OCI-LY7 (cell line): ENCODE measurements at regions not wholly inside any gene's neighbourhood (a gene's known extent, or its start where the extent isn't known, plus 50 kb on each side); places are given as distances from the start of the nearest gene placed in this dataset.

ENCODE experiments used
- BruUV-seq: library from RNA; stranded (reverse); fragments of 400-500 nt; replicated peaks from 2 replicates; lab custom pipeline; 2021; lab: Mats Ljungman, UMichigan
- CTCF ChIA-PET: fragments of 300-600 bp; sonication (Branson Sonifier 250); formaldehyde crosslinking; loops from one replicate; lab custom pipeline; 2022; ENCODE audit warnings: antibody characterized with exemption; ENCODE audit not compliant: unreplicated experiment; lab: Charles Lee
- POLR2A ChIA-PET: fragments of 300-600 bp; sonication (Branson Sonifier 250); formaldehyde crosslinking; loops from one replicate; lab custom pipeline; 2022; ENCODE audit warnings: antibody characterized with exemption; lab: Charles Lee
- DNase-seq: peaks from one replicate; pipeline ENCODE4 v3.0.0-alpha.2; 2015; ENCODE audit warnings: low spot score
- H2AFZ ChIP-seq: fragments of 200-600 bp; sonication (generic), shearing (Covaris generic); 2 replicates; pipeline ENCODE4 v1.6.1; 2014; ENCODE audit warnings: mild to moderate bottlenecking, antibody characterized with exemption, low read length, moderate library complexity
- H3K27ac ChIP-seq: fragments of 200-600 bp; sonication (generic); 2 replicates; pipeline ENCODE4 v1.5.1; 2014; ENCODE audit warnings: mixed run types, low read depth, mild to moderate bottlenecking, moderate library complexity, low read length, inconsistent platforms; ENCODE audit not compliant: poor library complexity, severe bottlenecking
- H3K36me3 ChIP-seq: fragments of 200-600 bp; sonication (generic); 2 replicates; pipeline ENCODE4 v1.6.1; 2014; ENCODE audit warnings: mild to moderate bottlenecking, antibody characterized with exemption, low read length, moderate library complexity, mixed read lengths; ENCODE audit not compliant: insufficient read depth
- H3K4me1 ChIP-seq: fragments of 200-600 bp; sonication (generic); 2 replicates; pipeline ENCODE4 v1.5.1; 2014; ENCODE audit warnings: mild to moderate bottlenecking, low read length; ENCODE audit not compliant: insufficient read depth, poor library complexity, severe bottlenecking
- H3K4me2 ChIP-seq: fragments of 200-600 bp; sonication (generic); 2 replicates; pipeline ENCODE4 v1.6.1; 2014; ENCODE audit warnings: mild to moderate bottlenecking, low read length
- H3K4me3 ChIP-seq: fragments of 200-600 bp; sonication (generic); 2 replicates; pipeline ENCODE4 v1.5.1; 2014; ENCODE audit warnings: mild to moderate bottlenecking, low read depth, low read length; ENCODE audit not compliant: poor library complexity, severe bottlenecking
- H3K79me2 ChIP-seq: fragments of 200-600 bp; sonication (generic); 2 replicates; pipeline ENCODE4 v1.6.1; 2016; ENCODE audit warnings: low read depth, mild to moderate bottlenecking, low read length, moderate library complexity, mixed read lengths; ENCODE audit not compliant: insufficient read depth
- H3K9me2 ChIP-seq: fragments of 200-600 bp; sonication (generic); 2 replicates; pipeline ENCODE4 v1.6.1; 2016; ENCODE audit warnings: mild to moderate bottlenecking, low read length, mixed read lengths; ENCODE audit not compliant: insufficient read depth
- H3K9me3 ChIP-seq: fragments of 200-600 bp; sonication (generic); 2 replicates; pipeline ENCODE4 v1.6.1; 2014; ENCODE audit warnings: mild to moderate bottlenecking, mixed run types, low read length, mixed read lengths
- H4K20me1 ChIP-seq: fragments of 200-600 bp; sonication (generic); 2 replicates; pipeline ENCODE4 v1.6.1; 2014; ENCODE audit warnings: mild to moderate bottlenecking, antibody characterized with exemption, low read length, moderate library complexity, mixed read lengths; ENCODE audit not compliant: insufficient read depth
- EZH2phosphoT487 ChIP-seq: fragments of 200-600 bp; sonication (generic); IDR thresholded peaks from 2 replicates; pipeline ENCODE4 v1.6.1; 2018; ENCODE audit warnings: low read depth, borderline replicate concordance, mild to moderate bottlenecking, mixed run types, antibody characterized with exemption, low read length, moderate library complexity, mixed read lengths
- intact Hi-C: fragments of 100-400 bp; cut with micrococcal nuclease; formaldehyde crosslinking; loops from one replicate; pipeline ENCODE4 v1.10.0; 2022; ENCODE audit not compliant: unreplicated experiment
- TF ChIP-seq, protein P1 (sequence below): fragments of 200-600 bp; sonication (generic); conservative IDR thresholded peaks from 2 replicates; pipeline ENCODE4 v1.5.1; 2014; ENCODE audit warnings: mild to moderate bottlenecking, antibody characterized with exemption, low read length, moderate library complexity, mixed read lengths

DNA sequence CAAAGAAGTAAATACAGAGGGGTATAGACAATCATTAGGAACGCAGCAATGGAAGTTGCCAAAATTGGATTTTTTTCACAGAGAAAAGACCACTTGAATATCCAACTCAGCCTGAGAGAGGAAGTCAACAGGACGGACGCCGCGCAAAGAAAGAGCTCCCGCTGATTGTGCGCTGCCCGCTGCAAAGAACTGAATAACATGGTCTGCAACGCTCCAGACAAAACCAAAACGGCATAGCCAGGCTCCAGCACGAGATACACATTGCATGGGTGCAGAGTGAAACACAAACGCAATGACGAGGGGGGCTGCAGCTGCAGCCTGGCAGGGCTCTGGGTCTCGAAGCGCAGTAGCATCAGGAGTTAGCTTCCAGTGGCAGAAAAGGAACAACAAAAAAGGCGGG is 113.9 kb upstream of the MGMT start:
- H4K20me1 ChIP-seq = no peaks in the 10 kb centered on the region
- intact Hi-C loops = no loop called here
- H3K36me3 ChIP-seq = no peaks in the 10 kb centered on the region
- CTCF ChIA-PET = interaction anchor here (0.5 kb wide), 1 partner anchor 20 kb away, joined by 3 read pairs; no protein-coding TSS in a partner anchor
- no peaks in the 10 kb centered on the region for H3K9me2 ChIP-seq
- no peak overlapping the region for H3K27ac ChIP-seq
- BruUV-seq = no TSS peak
- no peak overlapping the region for H3K4me2 ChIP-seq
- DNase-seq = no peak
- no peaks in the 10 kb centered on the region for H3K4me1 ChIP-seq
- H2AFZ ChIP-seq = no peak overlapping the region
- H3K4me3 ChIP-seq = no peak overlapping the region
- POLR2A ChIA-PET = no interaction called here
- H3K79me2 ChIP-seq = no peaks in the 10 kb centered on the region
- TF ChIP-seq, protein P1, sequence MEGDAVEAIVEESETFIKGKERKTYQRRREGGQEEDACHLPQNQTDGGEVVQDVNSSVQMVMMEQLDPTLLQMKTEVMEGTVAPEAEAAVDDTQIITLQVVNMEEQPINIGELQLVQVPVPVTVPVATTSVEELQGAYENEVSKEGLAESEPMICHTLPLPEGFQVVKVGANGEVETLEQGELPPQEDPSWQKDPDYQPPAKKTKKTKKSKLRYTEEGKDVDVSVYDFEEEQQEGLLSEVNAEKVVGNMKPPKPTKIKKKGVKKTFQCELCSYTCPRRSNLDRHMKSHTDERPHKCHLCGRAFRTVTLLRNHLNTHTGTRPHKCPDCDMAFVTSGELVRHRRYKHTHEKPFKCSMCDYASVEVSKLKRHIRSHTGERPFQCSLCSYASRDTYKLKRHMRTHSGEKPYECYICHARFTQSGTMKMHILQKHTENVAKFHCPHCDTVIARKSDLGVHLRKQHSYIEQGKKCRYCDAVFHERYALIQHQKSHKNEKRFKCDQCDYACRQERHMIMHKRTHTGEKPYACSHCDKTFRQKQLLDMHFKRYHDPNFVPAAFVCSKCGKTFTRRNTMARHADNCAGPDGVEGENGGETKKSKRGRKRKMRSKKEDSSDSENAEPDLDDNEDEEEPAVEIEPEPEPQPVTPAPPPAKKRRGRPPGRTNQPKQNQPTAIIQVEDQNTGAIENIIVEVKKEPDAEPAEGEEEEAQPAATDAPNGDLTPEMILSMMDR = no peak
- TF ChIP-seq EZH2phosphoT487 = no peak
- H3K9me3 ChIP-seq = no peaks in the 10 kb centered on the region

DNA sequence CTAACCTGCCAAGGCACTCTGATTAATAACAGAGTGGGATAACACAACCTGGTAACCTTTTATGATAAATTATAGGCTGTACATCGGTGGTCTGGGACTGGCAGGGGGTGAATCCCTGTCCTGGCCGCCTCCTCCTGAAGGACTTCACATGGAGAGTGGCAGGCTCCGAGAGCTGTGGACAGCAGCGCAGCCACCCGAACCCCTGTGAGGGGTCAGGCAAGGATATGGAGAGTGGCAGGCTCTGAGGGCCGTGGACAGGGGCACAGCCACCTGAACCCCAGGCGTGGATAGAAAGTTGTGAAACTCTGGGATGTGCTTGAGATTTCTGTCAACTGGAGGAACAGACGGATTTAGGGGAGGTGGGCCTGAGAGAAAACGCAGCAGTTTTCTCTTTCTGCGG is 107.0 kb upstream of the MGMT start:
- Histone ChIP-seq H3K9me2 (no peaks in the 10 kb centered on the region), H3K9me3 (no peaks in the 10 kb centered on the region), H3K4me2 (no peak overlapping the region), H3K4me3 (no peak overlapping the region), H3K79me2 (no peaks in the 10 kb centered on the region), H2AFZ (no peak overlapping the region), H3K4me1 (no peaks in the 10 kb centered on the region), H3K36me3 (no peaks in the 10 kb centered on the region), H3K27ac (no peak overlapping the region), H4K20me1 (no peaks in the 10 kb centered on the region)
- TF ChIP-seq EZH2phosphoT487 = no peak
- TF ChIP-seq, protein P1 = no peak
- intact Hi-C loops = no loop called here
- DNase-seq = no peak
- ChIA-PET CTCF (no interaction called here), POLR2A (no interaction called here)
- BruUV-seq = no TSS peak

DNA sequence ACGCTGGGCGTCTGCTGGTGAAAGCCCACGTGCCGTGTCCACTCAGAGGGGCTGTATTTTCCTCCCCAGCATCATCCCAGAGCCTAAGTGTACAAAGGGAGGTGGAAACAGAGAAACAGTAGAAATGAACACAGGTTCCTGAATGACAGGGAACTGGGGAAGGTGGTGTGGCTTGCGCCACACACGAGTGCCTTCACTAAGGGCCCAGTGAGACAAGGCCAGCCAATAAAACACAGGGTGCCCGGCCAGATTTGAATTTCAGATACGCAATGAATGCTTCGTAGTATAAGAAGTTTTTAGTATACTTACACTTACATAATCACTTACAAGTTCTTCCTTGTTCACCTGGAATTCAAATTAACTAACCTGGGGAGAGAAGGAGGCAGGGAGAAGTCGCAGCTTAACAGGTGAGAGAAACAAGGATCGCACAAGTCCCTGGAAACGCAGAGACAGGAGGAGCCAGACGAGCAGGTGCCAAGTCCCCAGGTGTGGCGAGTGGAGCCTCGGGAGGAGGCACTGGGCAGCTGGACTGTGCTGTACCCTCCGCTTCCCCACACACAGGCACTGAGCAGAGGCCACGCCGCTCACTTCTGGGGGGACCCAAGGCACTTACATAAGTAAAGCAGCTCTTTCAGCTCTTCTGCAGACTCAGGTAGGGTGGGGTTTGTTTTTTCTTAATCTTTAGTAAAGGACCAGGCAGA is 105.2 kb upstream of the MGMT start:
- TF ChIP-seq EZH2phosphoT487 = no peak
- TF ChIP-seq, protein P1 = no peak
- no peaks in the 10 kb centered on the region for H3K36me3 ChIP-seq
- no peak overlapping the region for H3K27ac ChIP-seq
- no peaks in the 10 kb centered on the region for H3K79me2 ChIP-seq
- no peaks in the 10 kb centered on the region for H3K9me2 ChIP-seq
- no TSS peak for BruUV-seq
- POLR2A ChIA-PET = no interaction called here
- no peaks in the 10 kb centered on the region for H4K20me1 ChIP-seq
- DNase-seq = no peak
- no peaks in the 10 kb centered on the region for H3K4me1 ChIP-seq
- intact Hi-C loops = no loop called here
- CTCF ChIA-PET = no interaction called here
- H3K4me2 ChIP-seq = no peak overlapping the region
- H2AFZ ChIP-seq = no peak overlapping the region
- no peak overlapping the region for H3K4me3 ChIP-seq
- no peaks in the 10 kb centered on the region for H3K9me3 ChIP-seq
